HG03354 (cell line): ENCODE measurements at regions not wholly inside any gene's neighbourhood (a gene's known extent, or its start where the extent isn't known, plus 50 kb on each side); places are given as distances from the start of the nearest gene placed in this dataset.
"Not testable (repeated sequence)": the region's sequence is repeated elsewhere in the genome, so short reads cannot be mapped to it uniquely, and the experiment has no call there.

Experiments used
- ATAC-seq: cut with Tn5 transposase; IDR thresholded peaks from one replicate; pipeline ENCODE4 v1.9.1; 2021; ENCODE audit warnings: mild to moderate bottlenecking; ENCODE audit not compliant: unreplicated experiment, poor library complexity, severe bottlenecking

DNA sequence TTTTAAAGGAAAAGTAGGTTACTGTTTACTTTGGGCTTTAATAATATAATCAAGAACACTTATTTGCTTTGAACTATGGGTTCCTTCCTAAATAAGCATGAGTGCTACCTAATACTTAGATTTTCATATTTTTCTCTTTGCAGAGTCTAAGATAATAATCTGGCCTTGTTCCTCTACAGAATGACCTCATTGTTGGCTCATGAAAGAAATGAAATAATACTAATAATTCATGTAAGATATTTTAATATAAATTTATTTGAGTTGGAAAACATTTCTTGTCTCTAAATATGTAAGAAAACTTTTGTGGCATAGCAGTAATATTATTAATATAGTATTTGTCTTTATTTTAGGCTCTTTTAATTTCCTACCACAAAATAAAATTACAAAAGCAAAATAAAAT, 601.3 kb downstream of the IQCM start:
- ATAC-seq, result no peak

GRCh38 chr4:149211876-149212275, 603.8 kb downstream of the IQCM start:
- no peak for ATAC-seq

- ATAC-seq, result no peak
Observed at GRCh38 chr4:149203256-149204001, 612.2 kb downstream of the IQCM start.

- no peak for ATAC-seq
Observed at GRCh38 chr4:149202117-149202516, 613.5 kb downstream of the IQCM start.

DNA sequence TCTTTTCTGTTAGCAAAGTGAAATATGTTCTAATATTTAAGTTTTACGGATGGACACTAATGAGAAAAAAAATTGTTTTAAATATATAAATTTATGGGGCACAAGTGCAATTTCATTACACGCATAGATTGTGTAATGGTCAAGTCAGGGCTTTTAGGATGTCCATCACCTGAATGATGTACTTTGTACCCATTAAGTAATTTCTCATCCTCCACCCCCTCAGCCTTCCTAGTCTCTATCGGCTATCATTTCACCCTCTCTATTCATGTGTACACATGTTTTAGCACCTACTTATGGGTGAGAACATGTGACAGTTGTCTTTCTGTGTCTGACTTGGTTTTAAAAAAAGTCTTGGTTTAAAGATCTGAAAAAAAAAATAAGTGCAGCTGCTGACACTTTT, 616.0 kb downstream of the IQCM start:
- ATAC-seq, result no peak

DNA sequence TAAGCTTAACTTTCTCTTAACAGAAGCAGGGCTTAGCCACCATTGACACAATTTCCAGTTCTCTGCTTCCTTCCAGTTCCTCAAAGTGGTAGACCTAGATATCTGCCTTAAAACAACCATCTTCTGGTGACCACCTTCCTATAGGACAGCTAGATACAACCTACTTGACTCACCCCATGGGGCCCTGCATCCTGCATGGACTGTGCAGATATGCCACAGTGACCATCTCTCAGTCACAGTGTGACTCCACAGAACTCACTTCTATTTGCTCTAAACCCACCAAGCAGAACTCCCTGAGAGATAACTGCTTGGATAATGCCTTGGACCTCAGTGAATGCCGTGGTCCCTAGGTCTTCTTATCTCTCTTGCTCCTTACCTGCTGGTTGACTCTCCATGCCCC, 621.6 kb downstream of the IQCM start:
- ATAC-seq, result no peak

DNA sequence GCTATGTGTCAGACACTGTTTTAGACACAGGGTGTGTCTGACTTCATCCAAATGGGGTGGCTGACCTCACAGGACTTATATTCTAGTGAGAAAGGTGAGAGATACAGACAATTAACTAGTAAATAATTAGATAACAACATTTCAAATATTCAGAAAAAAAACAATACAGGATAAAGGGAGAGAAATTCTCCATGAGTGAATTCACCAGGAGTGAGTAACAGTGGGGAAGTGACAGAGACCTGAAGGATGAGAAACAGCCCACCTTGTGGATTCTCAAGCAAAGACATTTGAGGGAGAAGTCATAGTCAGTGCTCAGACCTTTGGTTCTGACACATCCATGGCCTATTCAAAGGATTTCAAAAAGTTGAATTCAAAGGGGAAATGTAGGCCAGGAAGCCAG, 627.9 kb downstream of the IQCM start:
- ATAC-seq, result no peak

DNA sequence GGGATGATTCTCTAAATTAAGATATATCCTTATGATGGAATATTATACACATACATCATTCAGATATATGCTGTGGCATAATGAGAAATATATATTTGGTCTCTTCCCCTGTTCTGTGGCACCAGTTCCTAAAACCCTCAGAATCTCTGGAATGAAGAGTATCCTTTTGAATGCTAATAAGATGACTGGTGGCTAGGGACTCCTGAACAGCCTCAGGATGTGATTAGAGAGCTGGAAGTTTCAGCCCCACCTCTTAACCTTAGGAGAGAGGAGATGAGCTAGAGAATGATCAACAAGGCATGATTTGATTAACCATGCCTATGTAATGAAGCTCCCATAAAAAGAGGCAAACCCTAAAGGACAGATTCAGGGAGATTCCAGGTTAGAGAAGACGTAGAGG, 632.0 kb downstream of the IQCM start:
- no peak for ATAC-seq

DNA sequence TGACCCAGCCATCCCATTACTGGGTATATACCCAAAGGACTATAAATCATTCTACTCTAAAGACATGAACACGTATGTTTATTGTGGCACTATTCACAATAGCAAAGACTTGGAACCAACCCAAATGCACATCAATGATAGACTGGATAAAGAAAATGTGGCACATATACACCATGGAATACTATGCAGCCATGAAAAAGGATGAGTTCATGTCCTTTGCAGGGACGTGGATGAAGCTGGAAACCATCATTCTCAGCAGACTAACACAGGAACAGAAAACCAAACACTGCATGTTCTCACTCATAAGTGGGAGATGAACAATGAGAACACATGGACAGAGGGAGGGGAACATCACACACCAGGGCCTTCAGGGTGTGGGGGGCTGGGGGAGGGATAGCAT, 634.2 kb downstream of the IQCM start:
- ATAC-seq, result not testable (repeated sequence)

- no peak for ATAC-seq
Observed at GRCh38 chr4:149176039-149176438, 639.6 kb downstream of the IQCM start.

DNA sequence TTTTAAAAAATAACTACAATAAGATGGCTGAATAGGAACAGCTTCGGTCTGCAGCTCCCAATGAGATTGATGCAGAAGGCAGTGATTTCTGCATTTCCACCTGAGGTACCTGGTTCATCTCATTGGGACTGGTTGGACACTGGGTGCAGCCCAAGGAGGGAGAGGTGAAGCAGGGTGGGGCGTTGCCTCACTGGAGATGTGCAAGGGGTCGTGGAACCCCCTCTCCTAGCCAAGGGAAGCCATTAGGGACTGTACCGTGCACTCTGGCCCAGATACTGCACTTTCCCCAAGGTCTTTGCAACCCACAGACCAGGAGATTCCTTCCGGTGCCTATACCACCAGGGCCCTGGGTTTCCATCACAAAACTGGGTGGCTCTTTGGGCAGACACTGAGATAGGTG, 640.1 kb downstream of the IQCM start:
- no peak for ATAC-seq

GRCh38 chr4:149173241-149174013, 642.2 kb downstream of the IQCM start:
- no peak for ATAC-seq

GRCh38 chr4:149168645-149169044, 647.0 kb downstream of the IQCM start:
- no peak for ATAC-seq

- no peak for ATAC-seq
Observed at GRCh38 chr4:149166876-149167275, 648.8 kb downstream of the IQCM start.

DNA sequence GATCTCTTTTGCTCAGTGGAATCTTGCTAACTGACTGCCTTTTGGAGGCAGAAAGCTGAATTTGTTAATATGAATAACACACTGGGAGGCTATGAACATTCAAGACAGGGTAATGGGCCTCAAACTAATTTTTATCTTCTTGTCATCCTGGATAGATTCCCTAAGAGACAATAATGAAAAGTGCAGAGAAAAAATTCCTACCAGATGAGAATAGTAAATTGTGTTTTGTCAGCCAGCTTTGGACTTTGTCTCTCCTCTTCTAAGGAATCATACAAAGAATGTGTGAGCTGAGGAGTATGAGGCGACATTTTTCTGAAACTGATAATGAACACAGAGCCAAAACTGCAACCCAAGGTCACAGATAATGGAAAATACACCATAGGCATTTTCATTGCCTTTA, 649.3 kb downstream of the IQCM start:
- no peak for ATAC-seq

DNA sequence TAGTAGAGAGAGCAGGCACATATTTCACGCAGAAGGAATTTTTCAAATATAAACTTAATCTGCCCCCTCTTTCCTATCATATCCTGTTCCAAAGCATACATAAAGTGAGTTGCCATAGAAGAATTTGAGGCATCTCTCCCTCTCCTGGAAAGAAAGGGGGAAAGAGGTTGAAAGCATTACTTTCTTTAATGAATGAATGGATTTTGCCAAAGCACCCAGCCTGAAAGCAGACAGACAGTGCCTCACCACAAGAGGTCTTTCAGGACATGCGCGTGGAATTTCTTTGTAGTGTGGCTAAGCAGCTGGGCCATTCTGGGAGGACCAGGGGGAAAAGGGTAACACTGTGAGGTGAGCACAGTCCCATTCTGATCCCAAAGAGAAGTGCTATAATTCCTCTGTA, 651.4 kb downstream of the IQCM start:
- ATAC-seq, result no peak

GRCh38 chr4:149161247-149161646, 654.4 kb downstream of the IQCM start:
- ATAC-seq, result no peak

DNA sequence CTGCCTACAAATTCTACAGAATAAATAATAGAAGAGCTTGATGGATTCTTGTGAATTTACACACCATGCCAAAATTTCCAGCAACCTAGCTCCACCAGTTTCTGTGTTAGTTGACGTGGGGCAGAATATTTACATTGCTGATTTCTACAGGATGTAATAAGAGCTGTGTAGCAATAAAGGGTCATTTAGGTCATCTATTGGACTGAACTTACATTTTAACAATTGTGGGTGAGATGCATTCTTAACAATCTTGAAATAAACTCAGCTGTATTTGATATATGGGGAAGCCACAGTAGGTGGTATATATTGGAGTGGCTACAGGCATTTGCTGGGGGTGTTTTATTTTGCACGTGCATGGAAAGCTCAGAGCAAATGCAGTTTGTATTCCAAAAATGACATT, 655.3 kb downstream of the IQCM start:
- no peak for ATAC-seq

- no peak for ATAC-seq
Observed at GRCh38 chr4:149158817-149159216, 656.8 kb downstream of the IQCM start.

- ATAC-seq, result no peak
Observed at GRCh38 chr4:149145803-149146202, 669.8 kb downstream of the IQCM start.

DNA sequence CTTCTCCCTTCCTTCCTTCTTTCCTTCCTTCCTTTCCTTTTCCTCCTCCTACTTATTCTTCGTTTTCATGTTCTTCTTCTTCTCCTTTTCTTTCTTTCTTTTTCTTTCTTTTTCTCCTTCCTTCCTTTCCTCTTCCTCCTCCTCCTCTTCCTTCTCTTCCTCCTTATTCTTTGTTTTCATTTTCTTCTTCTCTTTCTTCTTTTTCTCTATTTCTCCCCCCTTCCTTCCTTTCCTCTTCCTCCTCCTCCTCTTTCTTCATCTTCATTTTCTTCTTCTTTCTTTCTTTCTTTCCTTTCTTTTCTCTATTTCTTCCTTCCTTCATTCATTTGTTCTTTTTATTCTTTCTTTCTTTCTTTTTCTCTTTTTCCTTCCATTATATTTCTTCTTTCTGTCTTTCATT, 671.6 kb downstream of the IQCM start:
- no peak for ATAC-seq
